ENCODE measurements at regions not wholly inside any gene's neighbourhood (a gene's known extent, or its start where the extent isn't known, plus 50 kb on each side); places are given as distances from the start of the nearest gene placed in this dataset.

DNA sequence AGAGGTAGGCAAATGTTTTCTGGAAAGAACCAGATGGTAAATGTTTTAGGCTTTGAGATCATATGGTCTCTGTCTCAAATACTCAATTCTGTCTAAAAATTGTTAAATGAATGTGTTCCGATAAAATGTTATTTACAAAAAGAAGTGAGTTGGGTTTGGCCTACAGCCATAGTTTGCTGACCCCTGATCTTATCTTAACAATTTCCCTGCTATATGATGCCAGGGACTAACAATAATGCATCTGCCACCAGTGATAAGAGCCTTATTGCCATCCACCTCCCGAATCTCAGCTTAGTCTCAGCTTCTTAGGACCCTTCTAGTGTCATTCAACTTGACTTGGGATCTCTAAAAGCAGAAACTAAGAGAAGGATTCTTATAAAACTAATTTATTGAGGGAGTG lies 208.5 kb upstream of the ADGRL2 start:
- BruUV-seq (replicated peaks) = no TSS peak
- intact Hi-C loops (cut with micrococcal nuclease; ENCODE audit: unreplicated experiment) (no loop called here), in situ Hi-C loops (cut with HindIII; ENCODE audit: extremely low pct_ligation_motif_present, low pct_unique_long_range_greater_than_20kb) (no loop called here)
- Histone ChIP-seq H4K20me1 (ENCODE audit: insufficient read depth, low read length) (no peaks in the 10 kb centered on the region), H3K4me3 (replicated peaks in 1 of 3; ENCODE audit: insufficient read depth in 1 of 3, low read depth in 2 of 3, low read length in 3 of 3) (no peak overlapping the region), H3K27ac (ENCODE audit: extremely low read length, insufficient read depth, low read length) (no peak overlapping the region), H3K27me3 (ENCODE audit: control insufficient read depth in 1 of 2, insufficient read depth in 2 of 2, low read length in 2 of 2) (no peaks in the 10 kb centered on the region), H3K4me1 (ENCODE audit: insufficient read depth, low read length) (no peaks in the 10 kb centered on the region), H3K36me3 (replicated peaks in 1 of 2; ENCODE audit: control insufficient read depth in 1 of 2, insufficient read depth in 2 of 2, low read length in 2 of 2) (no peaks in the 10 kb centered on the region), H3K9ac (ENCODE audit: insufficient read depth, low read depth, low read length) (no peak overlapping the region), H3K79me2 (ENCODE audit: insufficient read depth, low read length) (no peaks in the 10 kb centered on the region), H2AFZ (ENCODE audit: low read length) (no peak overlapping the region), H3K9me3 (ENCODE audit: low read length) (peaks cover 30% of the 10 kb centered on the region; the same call in 1 of the 2 replicates), H3K4me2 (ENCODE audit: low read depth, low read length) (no peak overlapping the region)
- ChIA-PET CTCF (ENCODE audit: low intra/inter-chr PET ratio, low total read pairs) (no interaction called here), POLR2A (no interaction called here)
- DNase-seq (ENCODE audit: low spot score) (no peak), FAIRE-seq (no peak), ATAC-seq (no peak)
- TF ChIP-seq GLI4 (CRISPR knock-in tag; IDR thresholded peaks at IDR 0.05; ENCODE audit: borderline replicate concordance) (no peak), HOXA5 (CRISPR knock-in tag; IDR thresholded peaks at IDR 0.05) (no peak), ZNF235 (CRISPR knock-in tag; IDR thresholded peaks at IDR 0.05; ENCODE audit: borderline replicate concordance) (no peak), TBX2 (CRISPR knock-in tag; IDR thresholded peaks at IDR 0.05; ENCODE audit: borderline replicate concordance) (no peak), MXI1 (IDR thresholded peaks at IDR 0.05; ENCODE audit: borderline replicate concordance, low read depth, low read length) (no peak), ZFP1 (CRISPR knock-in tag; IDR thresholded peaks at IDR 0.05) (no peak), ZNF138 (CRISPR knock-in tag; IDR thresholded peaks at IDR 0.05; ENCODE audit: low read depth) (no peak)
- 0% methylated on average over 2 of the region's 2 CpGs for WGBS (ENCODE audit: low lambda C conversion rate)

GRCh38 chr1:81590171-81590570 lies 210.6 kb upstream of the ADGRL2 start:
- Histone ChIP-seq H3K9me3 (ENCODE audit: low read length) (peaks cover 33% of the 10 kb centered on the region; the same call in 1 of the 2 replicates), H3K36me3 (replicated peaks in 1 of 2; ENCODE audit: control insufficient read depth in 1 of 2, insufficient read depth in 2 of 2, low read length in 2 of 2) (no peaks in the 10 kb centered on the region), H4K20me1 (ENCODE audit: insufficient read depth, low read length) (no peaks in the 10 kb centered on the region), H3K79me2 (ENCODE audit: insufficient read depth, low read length) (no peaks in the 10 kb centered on the region), H3K4me1 (ENCODE audit: insufficient read depth, low read length) (no peaks in the 10 kb centered on the region), H3K27ac (ENCODE audit: extremely low read length, insufficient read depth, low read length) (no peak overlapping the region), H3K4me3 (replicated peaks in 1 of 3; ENCODE audit: insufficient read depth in 1 of 3, low read depth in 2 of 3, low read length in 3 of 3) (no peak overlapping the region), H3K4me2 (ENCODE audit: low read depth, low read length) (no peak overlapping the region), H3K9ac (ENCODE audit: insufficient read depth, low read depth, low read length) (no peak overlapping the region), H3K27me3 (ENCODE audit: control insufficient read depth in 1 of 2, insufficient read depth in 2 of 2, low read length in 2 of 2) (no peaks in the 10 kb centered on the region), H2AFZ (ENCODE audit: low read length) (no peak overlapping the region)
- ChIA-PET CTCF (ENCODE audit: low intra/inter-chr PET ratio, low total read pairs) (no interaction called here), POLR2A (no interaction called here)
- no peak for ATAC-seq
- in situ Hi-C loops (cut with HindIII; ENCODE audit: extremely low pct_ligation_motif_present, low pct_unique_long_range_greater_than_20kb) (no loop called here), intact Hi-C loops (cut with micrococcal nuclease; ENCODE audit: unreplicated experiment) (no loop called here)
- BruUV-seq (replicated peaks) = no TSS peak
- WGBS (ENCODE audit: low lambda C conversion rate) = 8% methylated on average over 5 of the region's 5 CpGs
- no peak for DNase-seq (ENCODE audit: low spot score)
- FAIRE-seq = no peak
- TF ChIP-seq AFF4 (CRISPR knock-in tag; IDR thresholded peaks at IDR 0.05) (no peak), RFXANK (CRISPR knock-in tag; IDR thresholded peaks at IDR 0.05) (no peak), CAMTA2 (CRISPR knock-in tag; IDR thresholded peaks at IDR 0.05; ENCODE audit: borderline replicate concordance) (no peak), KLF11 (CRISPR knock-in tag; IDR thresholded peaks at IDR 0.05) (no peak), ZNF207 (IDR thresholded peaks at IDR 0.05; ENCODE audit: borderline replicate concordance) (no peak), ZSCAN20 (CRISPR knock-in tag; IDR thresholded peaks at IDR 0.05; ENCODE audit: borderline replicate concordance) (no peak)
- TF ChIP-seq, protein P1, sequence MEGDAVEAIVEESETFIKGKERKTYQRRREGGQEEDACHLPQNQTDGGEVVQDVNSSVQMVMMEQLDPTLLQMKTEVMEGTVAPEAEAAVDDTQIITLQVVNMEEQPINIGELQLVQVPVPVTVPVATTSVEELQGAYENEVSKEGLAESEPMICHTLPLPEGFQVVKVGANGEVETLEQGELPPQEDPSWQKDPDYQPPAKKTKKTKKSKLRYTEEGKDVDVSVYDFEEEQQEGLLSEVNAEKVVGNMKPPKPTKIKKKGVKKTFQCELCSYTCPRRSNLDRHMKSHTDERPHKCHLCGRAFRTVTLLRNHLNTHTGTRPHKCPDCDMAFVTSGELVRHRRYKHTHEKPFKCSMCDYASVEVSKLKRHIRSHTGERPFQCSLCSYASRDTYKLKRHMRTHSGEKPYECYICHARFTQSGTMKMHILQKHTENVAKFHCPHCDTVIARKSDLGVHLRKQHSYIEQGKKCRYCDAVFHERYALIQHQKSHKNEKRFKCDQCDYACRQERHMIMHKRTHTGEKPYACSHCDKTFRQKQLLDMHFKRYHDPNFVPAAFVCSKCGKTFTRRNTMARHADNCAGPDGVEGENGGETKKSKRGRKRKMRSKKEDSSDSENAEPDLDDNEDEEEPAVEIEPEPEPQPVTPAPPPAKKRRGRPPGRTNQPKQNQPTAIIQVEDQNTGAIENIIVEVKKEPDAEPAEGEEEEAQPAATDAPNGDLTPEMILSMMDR (CRISPR knock-in tag; IDR thresholded peaks at IDR 0.05) = no peak

Data from HepG2 (cell line).